Astrocyte (in vitro differentiated cells and primary cell): ENCODE measurements at regions not wholly inside any gene's neighbourhood (a gene's known extent, or its start where the extent isn't known, plus 50 kb on each side); places are given as distances from the start of the nearest gene placed in this dataset.

Experiments
- DNase-seq: peaks from one replicate; pipeline ENCODE4 v3.0.0-alpha.2; 2010; ENCODE audit warnings: low read depth
- FAIRE-seq: peaks from 2 replicates; lab custom pipeline; 2011; peaks lifted over from hg19 to GRCh38; lab: Jason Lieb, UNC
- H2AFZ ChIP-seq: 2 replicates; pipeline ENCODE4 v1.6.0; 2012; ENCODE audit warnings: low read depth, low read length, inconsistent platforms
- H3K27ac ChIP-seq: 2 replicates; pipeline ENCODE4 v1.5.1; 2011; ENCODE audit warnings: low read depth, low read length, inconsistent platforms
- H3K27me3 ChIP-seq: 2 replicates; pipeline ENCODE4 v1.6.0; 2011; ENCODE audit warnings: low read length, inconsistent platforms; ENCODE audit not compliant: insufficient read depth
- H3K36me3 ChIP-seq: 2 replicates; pipeline ENCODE4 v1.5.1; 2011; ENCODE audit warnings: low read length, inconsistent platforms; ENCODE audit not compliant: insufficient read depth
- H3K4me1 ChIP-seq: 2 replicates; pipeline ENCODE4 v1.5.1; 2011; ENCODE audit warnings: low read length, inconsistent platforms; ENCODE audit not compliant: insufficient read depth
- H3K4me2 ChIP-seq: 2 replicates; pipeline ENCODE4 v1.6.0; 2012; ENCODE audit warnings: low read length, inconsistent platforms
- H3K4me3 ChIP-seq: 2 replicates; pipeline ENCODE4 v1.5.1; 2011; ENCODE audit warnings: low read depth, mild to moderate bottlenecking, low read length, inconsistent platforms; ENCODE audit not compliant: insufficient read depth
- H3K79me2 ChIP-seq: 2 replicates; pipeline ENCODE4 v1.6.0; 2012; ENCODE audit warnings: mild to moderate bottlenecking, low read length, inconsistent platforms; ENCODE audit not compliant: insufficient read depth
- H3K9ac ChIP-seq: 2 replicates; pipeline ENCODE4 v1.6.0; 2012; ENCODE audit warnings: mild to moderate bottlenecking, low read length, inconsistent platforms
- H3K9me3 ChIP-seq: 2 replicates; pipeline ENCODE4 v1.5.1; 2012; ENCODE audit warnings: low read depth, mild to moderate bottlenecking, low read length, inconsistent platforms; ENCODE audit not compliant: insufficient read depth
- H4K20me1 ChIP-seq: 2 replicates; pipeline ENCODE4 v1.6.0; 2012; ENCODE audit warnings: low read length, inconsistent platforms; ENCODE audit not compliant: insufficient read depth
- H3K27ac Mint-ChIP-seq: one replicate; pipeline ENCODE4 v1.8.0; 2021; ENCODE audit warnings: mild to moderate bottlenecking, mixed read lengths; ENCODE audit not compliant: unreplicated experiment
- H3K27me3 Mint-ChIP-seq: one replicate; pipeline ENCODE4 v1.8.0; 2021; ENCODE audit warnings: low read depth, mixed read lengths; ENCODE audit not compliant: unreplicated experiment
- H3K36me3 Mint-ChIP-seq: one replicate; pipeline ENCODE4 v1.8.0; 2021; ENCODE audit warnings: low read depth, mixed read lengths; ENCODE audit not compliant: unreplicated experiment
- H3K4me1 Mint-ChIP-seq: one replicate; pipeline ENCODE4 v1.8.0; 2021; ENCODE audit warnings: low read depth, mixed read lengths; ENCODE audit not compliant: unreplicated experiment
- H3K4me3 Mint-ChIP-seq: one replicate; pipeline ENCODE4 v1.8.0; 2021; ENCODE audit warnings: mild to moderate bottlenecking, moderate library complexity, mixed read lengths; ENCODE audit not compliant: unreplicated experiment
- H3K9me3 Mint-ChIP-seq: one replicate; pipeline ENCODE4 v1.8.0; 2021; ENCODE audit warnings: mild to moderate bottlenecking, mixed read lengths; ENCODE audit not compliant: unreplicated experiment
- CTCF ChIP-seq: IDR thresholded peaks from 2 replicates; pipeline ENCODE4 v1.5.1; 2011; ENCODE audit warnings: low read depth, mild to moderate bottlenecking, inconsistent platforms, low read length, moderate library complexity; ENCODE audit not compliant: insufficient read depth
- EZH2 ChIP-seq: IDR thresholded peaks from 2 replicates; pipeline ENCODE4 v1.6.1; 2012; ENCODE audit warnings: mild to moderate bottlenecking, low read length, inconsistent platforms; ENCODE audit not compliant: insufficient read depth

GRCh38 chr11:95684701-95685100 lies 104.9 kb downstream of the FAM76B start:
- FAIRE-seq (no peak), DNase-seq (no peak)
- Histone ChIP-seq H3K79me2 (no peaks in the 10 kb centered on the region), H2AFZ (no peak overlapping the region), H3K4me3 (no peak overlapping the region), H3K27me3 (no peaks in the 10 kb centered on the region), H3K9me3 (no peaks in the 10 kb centered on the region), H3K27ac (no peak overlapping the region), H4K20me1 (no peaks in the 10 kb centered on the region), H3K4me1 (no peaks in the 10 kb centered on the region), H3K4me2 (no peak overlapping the region), H3K36me3 (no peaks in the 10 kb centered on the region), H3K9ac (no peak overlapping the region)
- no peak overlapping the region for H3K4me3 Mint-ChIP-seq
- H3K27me3 Mint-ChIP-seq: no peaks in the 10 kb centered on the region
- H3K36me3 Mint-ChIP-seq: peaks cover 2% of the 10 kb centered on the region
- H3K27ac Mint-ChIP-seq: no peak overlapping the region
- no peak for TF ChIP-seq EZH2
- TF ChIP-seq CTCF: no peak
- peaks cover 16% of the 10 kb centered on the region for H3K4me1 Mint-ChIP-seq
- peaks cover 2% of the 10 kb centered on the region for H3K9me3 Mint-ChIP-seq

- H3K27me3 Mint-ChIP-seq: no peaks in the 10 kb centered on the region
Observed at GRCh38 chr11:95684170-95684569, 105.4 kb downstream of the FAM76B start.

More at GRCh38 chr11:95684170-95684569, 105.4 kb downstream of the FAM76B start:
- no peak overlapping the region for H3K4me3 ChIP-seq
- no peak overlapping the region for H2AFZ ChIP-seq
- Mint-ChIP-seq H3K4me1 (peaks cover 18% of the 10 kb centered on the region), H3K36me3 (peaks cover 2% of the 10 kb centered on the region), H3K9me3 (peaks cover 2% of the 10 kb centered on the region), H3K27ac (no peak overlapping the region), H3K4me3 (no peak overlapping the region)
- DNase-seq (no peak), FAIRE-seq (peak; percentile 29)
- no peaks in the 10 kb centered on the region for H3K36me3 ChIP-seq
- no peaks in the 10 kb centered on the region for H4K20me1 ChIP-seq
- no peak overlapping the region for H3K4me2 ChIP-seq
- no peaks in the 10 kb centered on the region for H3K9me3 ChIP-seq
- H3K4me1 ChIP-seq: no peaks in the 10 kb centered on the region
- TF ChIP-seq CTCF (no peak), EZH2 (no peak)
- no peaks in the 10 kb centered on the region for H3K79me2 ChIP-seq
- H3K27me3 ChIP-seq: no peaks in the 10 kb centered on the region
- H3K27ac ChIP-seq: no peak overlapping the region
- H3K9ac ChIP-seq: no peak overlapping the region
